GM12891 (cell line): ENCODE measurements at regions not wholly inside any gene's neighbourhood (a gene's known extent, or its start where the extent isn't known, plus 50 kb on each side); places are given as distances from the start of the nearest gene placed in this dataset.

ENCODE experiments used
- DNase-seq: peaks from one replicate; pipeline ENCODE4 v3.0.0; 2011; ENCODE audit warnings: low spot score; ENCODE audit not compliant: insufficient read length
- FAIRE-seq: peaks from 2 replicates; lab custom pipeline; 2011; peaks lifted over from hg19 to GRCh38; lab: Jason Lieb, UNC
- PAX5 ChIP-seq: IDR thresholded peaks from 2 replicates; pipeline ENCODE4 v1.6.1; 2011; ENCODE audit warnings: low read length, moderate library complexity, mild to moderate bottlenecking; ENCODE audit not compliant: insufficient read depth, severe bottlenecking
- POLR2A ChIP-seq: IDR thresholded peaks from 2 replicates; pipeline ENCODE4 v1.6.1; 2011; ENCODE audit warnings: low read depth, low read length, control low read depth
- POLR2AphosphoS5 ChIP-seq: IDR thresholded peaks from 2 replicates; pipeline ENCODE4 v1.6.1; 2011; ENCODE audit warnings: low read depth, low read length, control low read depth
- POU2F2 ChIP-seq: IDR thresholded peaks from 2 replicates; pipeline ENCODE4 v1.6.1; 2011; ENCODE audit warnings: low read depth, mild to moderate bottlenecking, control low read depth, low read length, moderate library complexity
- SPI1 ChIP-seq: IDR thresholded peaks from 2 replicates; pipeline ENCODE4 v1.6.1; 2011; ENCODE audit warnings: low read depth, low read length, control low read depth
- TAF1 ChIP-seq: IDR thresholded peaks from 2 replicates; pipeline ENCODE4 v1.6.1; 2011; ENCODE audit warnings: low read depth, low read length, control low read depth

DNA sequence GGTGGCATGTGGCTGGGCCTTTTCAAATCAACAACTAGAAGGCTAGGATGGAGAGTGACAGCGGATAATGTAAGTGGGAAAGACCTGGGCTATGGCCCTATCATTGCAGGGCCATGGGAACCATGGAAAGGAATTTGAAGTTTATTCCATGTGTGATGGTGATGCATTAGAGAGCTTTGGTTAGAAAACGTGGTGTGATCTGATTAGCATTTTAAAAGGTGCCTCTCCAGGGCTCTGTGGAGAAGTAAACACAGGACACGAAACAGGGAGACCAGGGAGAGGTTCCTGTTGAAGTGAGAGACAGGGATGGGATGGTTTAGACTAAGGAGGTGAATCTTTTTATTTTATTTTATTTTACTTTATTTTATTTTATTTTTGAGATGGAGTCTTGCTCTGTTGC, 749.5 kb downstream of the GATA3 start:
- FAIRE-seq = no peak
- TF ChIP-seq POLR2AphosphoS5 (no peak), SPI1 (no peak), PAX5 (no peak), TAF1 (no peak), POU2F2 (no peak), POLR2A (no peak)

DNA sequence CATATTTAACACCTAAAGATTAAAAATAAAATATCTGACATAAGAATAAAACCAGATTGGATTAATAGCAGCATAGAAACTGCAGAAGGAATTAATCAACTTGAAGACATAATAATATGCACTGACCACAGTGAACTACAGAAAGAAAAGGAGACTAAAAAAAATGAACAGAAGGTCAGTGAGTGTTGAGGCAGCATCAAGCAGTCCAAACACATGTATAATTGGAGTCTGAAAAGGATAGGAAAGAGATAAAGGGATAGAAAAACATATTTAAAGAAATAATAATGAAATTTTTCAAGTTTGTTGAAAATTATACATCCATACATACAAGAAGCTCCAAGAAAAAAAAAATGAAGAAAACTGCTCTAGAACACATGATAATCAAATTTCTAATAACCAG, 756.2 kb downstream of the GATA3 start:
- FAIRE-seq = no peak
- TF ChIP-seq PAX5 = no peak
- no peak for TF ChIP-seq POLR2A
- TF ChIP-seq SPI1 = no peak
- TF ChIP-seq TAF1 = no peak
- TF ChIP-seq POU2F2 = no peak
- no peak for TF ChIP-seq POLR2AphosphoS5
- DNase-seq = no peak

More for the DNA sequence above, 749.5 kb downstream of the GATA3 start:
- DNase-seq = no peak

DNA sequence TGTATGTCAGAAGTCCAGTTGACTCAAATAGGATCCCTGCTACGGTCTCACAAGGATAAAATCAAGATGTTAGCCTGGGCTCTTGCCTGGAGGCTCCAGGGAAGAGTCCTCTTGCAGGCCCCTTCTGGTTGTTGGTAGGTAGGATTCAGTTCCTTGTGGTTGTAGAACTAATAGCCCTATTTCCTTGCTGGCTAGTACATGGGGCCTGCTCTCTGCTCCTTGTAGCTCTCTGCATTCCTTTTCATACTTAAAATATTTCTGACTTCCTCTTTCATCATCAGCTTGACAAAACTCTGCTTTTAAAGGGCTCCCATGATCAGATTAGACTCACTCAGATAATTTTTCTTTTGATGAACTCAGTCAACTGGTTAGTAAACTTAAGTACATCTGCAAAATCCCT, 756.7 kb downstream of the GATA3 start:
- DNase-seq = no peak
- no peak for FAIRE-seq
- TF ChIP-seq POLR2AphosphoS5 = no peak
- TF ChIP-seq POU2F2 = no peak
- TF ChIP-seq POLR2A = no peak
- no peak for TF ChIP-seq PAX5
- TF ChIP-seq SPI1 = no peak
- TF ChIP-seq TAF1 = no peak

DNA sequence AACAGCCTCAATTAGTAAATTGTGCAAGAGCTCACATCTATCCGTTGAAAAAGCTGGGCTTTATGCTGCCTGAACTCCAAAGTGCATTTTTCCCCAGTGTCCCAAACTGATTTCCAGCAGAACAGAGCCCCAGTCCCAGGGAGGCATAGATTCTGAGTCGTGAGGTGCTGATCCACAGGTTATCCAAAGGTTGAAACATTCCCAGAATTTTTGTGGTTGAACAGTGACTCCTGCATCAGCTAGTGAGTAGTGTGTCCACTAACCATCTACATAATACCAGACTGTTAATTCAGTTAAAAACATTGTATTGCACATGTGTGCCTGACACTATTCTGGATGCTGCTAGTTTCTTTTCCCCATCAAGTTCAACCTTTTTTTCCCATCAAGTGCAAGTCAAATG, 761.5 kb downstream of the GATA3 start:
- FAIRE-seq (no peak), DNase-seq (no peak)
- TF ChIP-seq PAX5 (no peak), SPI1 (no peak), POLR2AphosphoS5 (no peak), POLR2A (no peak), TAF1 (no peak), POU2F2 (no peak)

DNA sequence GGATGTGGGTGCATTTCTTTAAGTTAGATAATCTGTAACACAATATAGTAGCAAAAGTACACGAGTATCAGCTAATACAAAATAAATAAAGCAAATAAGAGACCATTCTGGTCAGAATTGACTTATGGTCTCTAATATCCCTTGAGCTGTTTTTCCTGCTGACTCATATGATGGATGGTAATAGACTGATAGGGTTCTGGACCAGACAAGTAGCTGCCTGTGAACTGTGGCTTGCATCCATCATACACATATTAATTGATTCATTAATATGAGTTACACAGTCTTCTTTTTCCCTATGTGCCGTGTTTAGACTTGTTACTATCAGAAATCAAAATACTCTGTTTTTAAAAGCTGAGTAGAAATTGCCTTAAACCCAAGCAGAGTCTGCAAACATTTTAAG, 762.8 kb downstream of the GATA3 start:
- no peak for FAIRE-seq
- no peak for DNase-seq
- no peak for TF ChIP-seq POLR2AphosphoS5
- TF ChIP-seq PAX5 = no peak
- TF ChIP-seq TAF1 = no peak
- no peak for TF ChIP-seq POU2F2
- no peak for TF ChIP-seq POLR2A
- TF ChIP-seq SPI1 = no peak

DNA sequence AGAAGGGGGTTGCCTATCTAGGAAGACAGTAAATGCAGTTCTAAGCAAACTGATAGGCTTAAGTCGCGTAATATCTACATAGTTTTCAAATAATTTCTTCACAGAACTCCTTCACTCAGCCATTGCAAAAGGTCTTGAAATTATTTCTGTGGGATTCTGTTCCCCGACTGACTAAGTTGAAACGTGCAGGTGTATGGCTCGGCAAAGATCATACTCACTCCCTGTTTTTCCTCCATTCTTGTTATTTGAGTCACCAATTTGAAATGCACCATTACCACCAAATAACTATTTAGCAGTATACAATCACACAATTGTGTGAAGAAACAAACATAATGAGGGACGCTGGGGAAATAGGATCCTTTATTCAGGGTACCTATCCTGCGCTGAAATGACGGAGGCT, 771.1 kb downstream of the GATA3 start:
- TF ChIP-seq POU2F2 = no peak
- TF ChIP-seq POLR2A = no peak
- TF ChIP-seq PAX5 = no peak
- no peak for TF ChIP-seq POLR2AphosphoS5
- no peak for TF ChIP-seq SPI1
- TF ChIP-seq TAF1 = no peak
- no peak for FAIRE-seq
- no peak for DNase-seq

DNA sequence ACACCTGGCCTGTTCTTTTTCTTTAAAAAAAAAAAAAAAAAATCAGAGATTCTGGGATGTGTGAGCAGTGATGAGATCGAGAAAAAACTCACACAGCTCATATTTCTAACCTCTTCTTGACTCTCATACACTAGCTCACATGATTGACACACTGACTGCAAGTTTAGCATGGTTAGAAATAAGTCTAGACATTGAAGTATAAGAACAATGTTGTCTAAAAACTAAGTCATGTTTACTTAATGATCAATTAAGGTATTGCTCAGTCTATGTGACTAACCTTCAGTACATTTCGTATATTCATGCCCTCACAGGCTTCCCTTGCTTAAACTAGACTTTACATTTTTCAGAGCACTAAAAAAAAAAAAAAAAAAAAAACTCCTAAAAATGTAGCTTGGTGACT, 775.1 kb downstream of the GATA3 start:
- DNase-seq (no peak), FAIRE-seq (no peak)
- no peak for TF ChIP-seq POLR2A
- TF ChIP-seq POLR2AphosphoS5 = no peak
- TF ChIP-seq POU2F2 = no peak
- no peak for TF ChIP-seq PAX5
- no peak for TF ChIP-seq TAF1
- no peak for TF ChIP-seq SPI1

DNA sequence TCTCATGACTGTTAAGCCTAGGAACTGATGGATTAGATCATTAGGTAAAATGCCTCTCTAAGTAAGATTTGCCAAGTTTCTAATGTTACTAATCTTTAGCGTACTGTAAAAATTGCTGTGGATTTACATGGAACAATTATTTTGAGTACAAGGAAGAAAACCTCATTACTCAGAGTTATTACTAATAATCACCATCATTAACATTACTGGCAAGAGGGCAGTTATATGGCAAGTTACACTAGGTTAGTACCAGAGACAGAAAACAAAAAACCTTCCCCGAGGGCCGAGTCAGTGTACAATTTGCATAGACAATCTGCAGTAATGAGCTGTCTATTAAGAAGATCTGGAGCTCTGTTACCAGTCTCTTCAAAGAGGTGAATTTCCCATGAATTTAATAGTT, 775.6 kb downstream of the GATA3 start:
- no peak for TF ChIP-seq POLR2AphosphoS5
- TF ChIP-seq POU2F2 = no peak
- TF ChIP-seq POLR2A = no peak
- TF ChIP-seq SPI1 = no peak
- TF ChIP-seq PAX5 = no peak
- no peak for TF ChIP-seq TAF1
- FAIRE-seq = no peak
- no peak for DNase-seq

DNA sequence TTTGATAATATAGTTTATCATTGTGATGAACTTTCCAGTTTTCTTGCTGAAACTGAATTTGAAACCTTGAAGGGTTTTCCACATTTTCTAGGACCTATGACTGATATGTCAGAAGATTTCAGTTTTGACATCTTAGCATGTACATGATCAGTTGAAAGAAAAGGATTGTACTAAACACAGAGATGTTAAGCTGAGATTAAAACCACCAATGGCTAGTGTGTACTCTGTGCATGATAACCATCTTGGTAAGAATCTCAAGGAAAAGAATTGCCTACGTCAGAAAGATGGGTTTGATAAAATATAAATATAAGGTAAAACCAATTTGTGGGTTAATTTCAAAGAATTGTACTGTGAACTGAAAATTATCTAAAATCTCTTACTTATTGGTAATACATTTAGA, 776.4 kb downstream of the GATA3 start:
- no peak for DNase-seq
- TF ChIP-seq TAF1 (no peak), SPI1 (no peak), POLR2A (no peak), POU2F2 (no peak), POLR2AphosphoS5 (no peak), PAX5 (no peak)
- no peak for FAIRE-seq

DNA sequence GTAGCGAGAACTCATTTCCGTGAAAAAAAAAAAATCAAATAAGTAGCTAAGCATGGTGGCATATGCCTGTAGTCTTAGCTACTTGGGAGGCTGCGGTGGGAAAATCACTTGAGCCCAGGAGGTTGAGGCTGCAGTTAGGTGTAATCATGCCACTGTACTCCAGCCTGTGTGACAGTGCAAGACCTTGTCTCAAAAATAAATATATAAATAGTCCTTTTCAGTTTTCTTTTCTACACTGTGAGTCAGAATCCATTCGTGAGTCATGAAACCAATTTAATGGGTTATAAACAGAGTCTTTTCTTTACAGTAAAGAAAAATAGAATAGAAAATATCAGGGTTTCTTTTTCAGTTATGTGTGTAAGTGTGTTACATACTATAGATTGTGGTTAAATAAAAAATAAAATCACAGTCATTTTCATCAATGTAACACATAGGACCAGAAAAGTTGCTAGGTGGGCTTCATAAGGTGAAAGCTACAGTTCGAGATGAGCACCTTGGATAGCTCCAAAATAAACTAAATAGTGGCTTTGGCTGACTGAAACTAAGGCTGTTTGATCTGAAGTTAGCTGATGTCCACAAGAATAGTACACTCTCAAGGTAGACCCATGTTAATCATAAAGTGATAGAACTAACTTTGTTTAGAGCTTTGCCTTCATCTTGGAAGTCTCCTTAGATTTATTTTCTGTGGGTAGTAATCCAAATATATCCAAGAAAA, 781.1 kb downstream of the GATA3 start:
- TF ChIP-seq POU2F2 (no peak), POLR2A (no peak), PAX5 (no peak), POLR2AphosphoS5 (no peak)
- DNase-seq (no peak), FAIRE-seq (no peak)
